Neural progenitor cell (in vitro differentiated cells): ENCODE measurements at regions not wholly inside any gene's neighbourhood (a gene's known extent, or its start where the extent isn't known, plus 50 kb on each side); places are given as distances from the start of the nearest gene placed in this dataset.

Experiments used
- DNase-seq: peaks from one replicate; pipeline ENCODE4 v3.0.0-alpha.2; 2016; ENCODE audit warnings: low spot score
- H2AFZ ChIP-seq: fragments of 200-600 bp; sonication (generic); replicated peaks from 2 replicates; pipeline ENCODE4 v1.6.1; 2016; ENCODE audit warnings: antibody characterized with exemption
- H3F3A ChIP-seq: fragments of 200-600 bp; sonication (generic); 2 replicates; pipeline ENCODE4 v1.6.1; 2016; ENCODE audit warnings: antibody characterized with exemption, low read depth
- H3K27ac ChIP-seq: fragments of 200-600 bp; sonication (generic); 2 replicates; pipeline ENCODE4 v1.5.1; 2016; ENCODE audit warnings: mild to moderate bottlenecking
- H3K27me3 ChIP-seq: fragments of 200-600 bp; sonication (generic); 2 replicates; pipeline ENCODE4 v1.6.1; 2016; ENCODE audit warnings: mild to moderate bottlenecking, moderate library complexity
- H3K36me3 ChIP-seq: fragments of 200-600 bp; sonication (generic); 2 replicates; pipeline ENCODE4 v1.5.1; 2016
- H3K4me1 ChIP-seq: fragments of 200-600 bp; sonication (generic); 2 replicates; pipeline ENCODE4 v1.6.1; 2016; ENCODE audit warnings: mixed run types
- H3K4me2 ChIP-seq: fragments of 200-600 bp; sonication (generic); 2 replicates; pipeline ENCODE4 v1.6.1; 2016
- H3K4me3 ChIP-seq: fragments of 200-600 bp; sonication (generic); 2 replicates; pipeline ENCODE4 v1.5.1; 2016
- H3K79me2 ChIP-seq: fragments of 200-600 bp; sonication (generic); 2 replicates; pipeline ENCODE4 v1.6.1; 2016; ENCODE audit warnings: low read depth
- H3K9ac ChIP-seq: fragments of 200-600 bp; sonication (generic); 2 replicates; pipeline ENCODE4 v1.6.1; 2016
- H3K9me3 ChIP-seq: fragments of 200-600 bp; sonication (generic); 2 replicates; pipeline ENCODE4 v1.5.1; 2016; ENCODE audit warnings: low read depth
- H4K20me1 ChIP-seq: fragments of 200-600 bp; sonication (generic); 2 replicates; pipeline ENCODE4 v1.6.1; 2016; ENCODE audit warnings: low read depth
- H3K27ac Mint-ChIP-seq: 3 replicates; pipeline ENCODE4 v1.8.0; 2021; ENCODE audit warnings: mixed read lengths
- H3K27me3 Mint-ChIP-seq: 2 replicates; pipeline ENCODE4 v1.8.0; 2022; ENCODE audit warnings: low read depth, mild to moderate bottlenecking, inconsistent platforms, moderate library complexity, mixed read lengths; ENCODE audit not compliant: insufficient read depth
- H3K36me3 Mint-ChIP-seq: 3 replicates; pipeline ENCODE4 v1.8.0; 2021; ENCODE audit warnings: mixed read lengths
- H3K4me1 Mint-ChIP-seq: 3 replicates; pipeline ENCODE4 v1.8.0; 2021; ENCODE audit warnings: mixed read lengths
- H3K4me3 Mint-ChIP-seq: 3 replicates; pipeline ENCODE4 v1.8.0; 2021; ENCODE audit warnings: mild to moderate bottlenecking, moderate library complexity, mixed read lengths
- H3K9me3 Mint-ChIP-seq: 3 replicates; pipeline ENCODE4 v1.8.0; 2020; ENCODE audit warnings: mixed read lengths
- EZH2 ChIP-seq: fragments of 200-600 bp; sonication (generic); IDR thresholded peaks from 2 replicates; pipeline ENCODE4 v1.6.1; 2017; ENCODE audit warnings: antibody characterized with exemption, mild to moderate bottlenecking, moderate library complexity
- EZH2phosphoT487 ChIP-seq: fragments of 200-600 bp; sonication (generic); IDR thresholded peaks from 2 replicates; pipeline ENCODE4 v1.6.1; 2017; ENCODE audit warnings: antibody characterized with exemption
- TF ChIP-seq, protein P1 (sequence below): fragments of 200-600 bp; sonication (generic); IDR thresholded peaks from 2 replicates; pipeline ENCODE4 v1.5.1; 2017; ENCODE audit warnings: antibody characterized with exemption, mild to moderate bottlenecking

DNA sequence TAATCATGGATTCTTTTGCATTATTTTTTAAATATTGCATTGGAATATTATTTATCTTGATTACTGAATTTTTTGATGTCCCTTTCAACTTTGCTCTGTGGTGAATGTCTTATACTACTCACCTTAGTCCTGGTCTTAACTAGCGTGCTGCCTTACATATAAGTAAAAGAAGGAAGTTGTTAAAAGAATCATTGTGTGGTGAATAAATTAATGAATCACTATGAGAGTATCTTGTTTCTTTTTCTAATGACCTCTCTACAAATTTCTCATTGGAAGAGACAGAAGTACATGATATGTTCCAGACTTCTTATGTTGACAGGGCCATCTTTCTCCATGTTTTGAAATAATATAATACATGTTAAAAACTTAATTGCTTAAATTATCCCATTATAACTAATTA is 432.6 kb upstream of the MMADHC start:
- TF ChIP-seq EZH2: no peak
- TF ChIP-seq, protein P1, sequence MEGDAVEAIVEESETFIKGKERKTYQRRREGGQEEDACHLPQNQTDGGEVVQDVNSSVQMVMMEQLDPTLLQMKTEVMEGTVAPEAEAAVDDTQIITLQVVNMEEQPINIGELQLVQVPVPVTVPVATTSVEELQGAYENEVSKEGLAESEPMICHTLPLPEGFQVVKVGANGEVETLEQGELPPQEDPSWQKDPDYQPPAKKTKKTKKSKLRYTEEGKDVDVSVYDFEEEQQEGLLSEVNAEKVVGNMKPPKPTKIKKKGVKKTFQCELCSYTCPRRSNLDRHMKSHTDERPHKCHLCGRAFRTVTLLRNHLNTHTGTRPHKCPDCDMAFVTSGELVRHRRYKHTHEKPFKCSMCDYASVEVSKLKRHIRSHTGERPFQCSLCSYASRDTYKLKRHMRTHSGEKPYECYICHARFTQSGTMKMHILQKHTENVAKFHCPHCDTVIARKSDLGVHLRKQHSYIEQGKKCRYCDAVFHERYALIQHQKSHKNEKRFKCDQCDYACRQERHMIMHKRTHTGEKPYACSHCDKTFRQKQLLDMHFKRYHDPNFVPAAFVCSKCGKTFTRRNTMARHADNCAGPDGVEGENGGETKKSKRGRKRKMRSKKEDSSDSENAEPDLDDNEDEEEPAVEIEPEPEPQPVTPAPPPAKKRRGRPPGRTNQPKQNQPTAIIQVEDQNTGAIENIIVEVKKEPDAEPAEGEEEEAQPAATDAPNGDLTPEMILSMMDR: no peak
- no peak for TF ChIP-seq EZH2phosphoT487
- no peaks in the 10 kb centered on the region for H3K9me3 Mint-ChIP-seq
- H3K27ac Mint-ChIP-seq: no peak overlapping the region

DNA sequence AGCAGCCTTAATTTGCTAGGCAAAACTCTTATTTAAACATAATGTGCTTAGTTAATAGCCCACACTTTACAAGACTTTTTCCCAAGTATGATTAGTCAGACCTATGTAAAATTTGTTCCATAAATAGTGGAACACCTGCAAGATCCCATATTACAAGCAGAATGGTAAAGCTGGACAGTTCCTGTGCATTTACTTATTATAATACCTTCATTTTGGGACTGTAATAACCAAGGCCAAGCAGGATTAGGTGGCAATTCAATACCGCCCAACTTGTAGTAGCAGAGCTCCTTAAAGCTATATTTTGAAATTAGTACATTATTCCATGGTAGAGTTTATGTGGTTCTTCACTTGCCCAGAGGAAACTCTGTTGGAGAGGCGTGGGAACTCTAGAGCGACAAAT is 431.5 kb upstream of the MMADHC start:
- H3K27me3 ChIP-seq: no peaks in the 10 kb centered on the region
- no peaks in the 10 kb centered on the region for H3K36me3 ChIP-seq
- H3K9me3 ChIP-seq: no peaks in the 10 kb centered on the region

More for the DNA sequence above, 432.6 kb upstream of the MMADHC start:
- Mint-ChIP-seq H3K36me3 (no peaks in the 10 kb centered on the region), H3K27me3 (peaks cover 2% of the 10 kb centered on the region), H3K4me3 (no peak overlapping the region), H3K4me1 (peaks cover 3% of the 10 kb centered on the region)
- Histone ChIP-seq H3K36me3 (no peaks in the 10 kb centered on the region), H3K9me3 (no peaks in the 10 kb centered on the region), H3K27ac (no peak overlapping the region), H3K79me2 (no peaks in the 10 kb centered on the region), H3K4me2 (no peak overlapping the region), H3K9ac (no peak overlapping the region), H3K4me3 (no peak overlapping the region), H3K27me3 (no peaks in the 10 kb centered on the region), H4K20me1 (no peaks in the 10 kb centered on the region), H3K4me1 (peaks cover 17% of the 10 kb centered on the region), H2AFZ (no peak overlapping the region), H3F3A (peaks cover 20% of the 10 kb centered on the region)
- no peak for DNase-seq

DNA sequence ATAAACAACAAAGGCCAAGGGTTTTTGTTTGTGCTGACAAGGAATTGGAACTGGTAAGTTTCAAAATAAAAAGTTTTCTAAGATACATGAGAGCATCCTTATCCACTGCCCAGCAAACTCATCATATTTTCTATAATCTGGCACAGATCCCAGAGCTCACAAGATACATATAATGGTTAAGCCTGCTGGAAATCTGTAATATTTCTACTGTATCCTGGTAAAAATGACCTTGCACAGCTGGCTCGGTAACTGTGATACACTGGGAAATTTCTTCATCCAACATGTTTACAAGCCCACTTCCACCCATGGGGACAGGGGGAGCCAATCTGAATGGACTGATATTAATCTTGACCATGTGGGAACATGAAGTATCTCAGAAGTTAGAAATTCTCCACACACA is 425.4 kb upstream of the MMADHC start:
- Histone ChIP-seq H3F3A (no peaks in the 10 kb centered on the region), H4K20me1 (no peaks in the 10 kb centered on the region), H3K36me3 (no peaks in the 10 kb centered on the region), H3K4me1 (peaks cover 9% of the 10 kb centered on the region), H3K9me3 (no peaks in the 10 kb centered on the region), H3K27me3 (no peaks in the 10 kb centered on the region), H2AFZ (no peak overlapping the region), H3K79me2 (no peaks in the 10 kb centered on the region), H3K4me2 (no peak overlapping the region), H3K27ac (no peak overlapping the region), H3K4me3 (no peak overlapping the region), H3K9ac (no peak overlapping the region)
- Mint-ChIP-seq H3K4me1 (no peaks in the 10 kb centered on the region), H3K36me3 (no peaks in the 10 kb centered on the region), H3K27ac (no peak overlapping the region), H3K4me3 (no peak overlapping the region), H3K27me3 (no peaks in the 10 kb centered on the region), H3K9me3 (no peaks in the 10 kb centered on the region)
- TF ChIP-seq EZH2phosphoT487: no peak
- no peak for TF ChIP-seq EZH2
- TF ChIP-seq, protein P1: no peak
- no peak for DNase-seq

More for the DNA sequence above, 431.5 kb upstream of the MMADHC start:
- H3K4me3 Mint-ChIP-seq: no peak overlapping the region
- Histone ChIP-seq H3K27ac (no peak overlapping the region), H3K4me1 (peaks cover 17% of the 10 kb centered on the region), H3F3A (peaks cover 20% of the 10 kb centered on the region), H4K20me1 (no peaks in the 10 kb centered on the region), H3K9ac (no peak overlapping the region), H3K4me2 (no peak overlapping the region), H3K79me2 (no peaks in the 10 kb centered on the region), H2AFZ (no peak overlapping the region), H3K4me3 (no peak overlapping the region)
- H3K27ac Mint-ChIP-seq: no peak overlapping the region
- H3K4me1 Mint-ChIP-seq: peaks cover 3% of the 10 kb centered on the region
- no peaks in the 10 kb centered on the region for H3K9me3 Mint-ChIP-seq
- H3K27me3 Mint-ChIP-seq: peaks cover 2% of the 10 kb centered on the region
- TF ChIP-seq EZH2 (no peak), EZH2phosphoT487 (no peak)
- TF ChIP-seq, protein P1: no peak
- DNase-seq: no peak
- H3K36me3 Mint-ChIP-seq: no peaks in the 10 kb centered on the region
